GM12874 (cell line): ENCODE measurements at regions not wholly inside any gene's neighbourhood (a gene's known extent, or its start where the extent isn't known, plus 50 kb on each side); places are given as distances from the start of the nearest gene placed in this dataset.

Experiments
- CTCF ChIP-seq: IDR thresholded peaks from 2 replicates; pipeline ENCODE4 v1.5.1; 2011; ENCODE audit warnings: low read depth, mild to moderate bottlenecking, control low read depth, low read length, moderate library complexity; ENCODE audit not compliant: insufficient read depth

- TF ChIP-seq CTCF, result no peak
Measured at GRCh38 chr5:2185646-2186471, 303.1 kb upstream of the IRX4 start.

DNA sequence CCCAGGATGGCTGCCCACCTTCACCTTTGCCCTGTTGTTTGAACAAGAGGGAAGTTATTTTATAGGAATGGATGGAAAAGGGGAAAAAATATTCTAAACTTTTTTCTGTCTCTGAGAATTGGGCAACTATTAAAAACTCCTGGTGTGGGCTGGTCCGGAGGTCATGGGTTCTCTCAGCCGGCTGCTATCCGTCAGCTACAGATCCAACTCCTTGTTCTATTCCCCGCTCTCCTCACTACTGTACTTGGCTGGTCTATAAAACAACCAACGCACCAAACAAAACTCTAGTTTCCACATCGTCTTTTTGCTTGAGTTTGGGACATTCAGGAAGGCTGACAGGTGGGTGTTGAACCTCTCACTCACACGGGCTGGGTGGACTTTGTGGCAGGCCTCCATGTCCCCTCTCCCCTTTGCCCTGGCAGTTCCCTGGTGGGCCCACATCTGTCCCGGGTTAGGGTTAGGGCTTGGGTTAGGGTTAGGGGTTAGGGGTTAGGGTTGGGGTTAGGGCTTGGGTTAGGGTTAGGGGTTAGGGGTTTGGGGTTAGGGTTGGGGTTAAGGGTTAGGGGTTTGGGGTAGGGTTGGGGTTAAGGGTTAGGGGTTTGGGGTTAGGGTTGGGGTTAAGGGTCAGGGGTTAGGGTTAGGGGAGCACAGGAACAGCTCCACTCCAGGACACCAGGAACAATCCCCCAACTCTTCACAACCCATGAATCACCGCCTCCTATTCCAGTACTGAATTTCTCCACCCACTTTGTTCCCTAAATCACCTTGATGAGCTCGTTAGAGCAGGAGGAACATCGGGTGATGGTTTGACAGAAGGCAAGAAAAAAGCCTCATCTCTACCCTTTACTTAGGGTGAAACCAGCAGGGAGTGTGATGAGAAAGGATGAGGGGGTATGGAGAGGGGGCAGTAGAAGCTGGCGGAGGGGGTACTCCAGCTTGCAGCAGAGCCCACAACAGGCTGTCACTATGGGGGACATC, 302.1 kb upstream of the IRX4 start:
- no peak for TF ChIP-seq CTCF

- TF ChIP-seq CTCF, result no peak
Measured at GRCh38 chr5:2184026-2184366, 301.3 kb upstream of the IRX4 start.

- no peak for TF ChIP-seq CTCF
Measured at GRCh38 chr5:2183154-2184025, 300.7 kb upstream of the IRX4 start.

DNA sequence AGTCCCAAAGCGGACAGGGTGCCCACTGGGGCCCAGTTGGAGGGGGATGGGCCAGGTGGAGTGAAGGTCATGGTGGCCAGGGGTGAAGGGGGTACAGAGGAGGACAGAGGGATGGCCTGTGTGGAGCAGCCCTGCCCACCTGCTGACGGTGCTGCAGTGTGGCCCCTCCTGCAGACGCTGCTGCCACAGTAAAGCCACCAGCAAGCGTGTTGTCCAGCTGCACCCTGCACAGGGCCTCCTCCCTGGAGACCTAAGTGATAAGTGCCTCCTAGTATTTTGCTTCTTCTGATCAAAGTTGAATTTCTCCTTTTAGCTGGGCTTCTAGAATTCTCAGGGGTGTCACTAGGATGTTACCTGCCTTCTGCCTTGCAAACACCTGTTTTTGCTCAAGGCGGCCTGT, 299.3 kb upstream of the IRX4 start:
- TF ChIP-seq CTCF, result no peak

- TF ChIP-seq CTCF, result no peak
Measured at GRCh38 chr5:2181557-2181956, 298.8 kb upstream of the IRX4 start.
